Activated CD8-positive, alpha-beta T cell treated with anti-CD3 and anti-CD28 coated beads for 36 hours (primary cell): ENCODE measurements at regions not wholly inside any gene's neighbourhood (a gene's known extent, or its start where the extent isn't known, plus 50 kb on each side); places are given as distances from the start of the nearest gene placed in this dataset.
"Not testable (repeated sequence)": the region's sequence is repeated elsewhere in the genome, so short reads cannot be mapped to it uniquely, and the experiment has no call there.

ENCODE experiments used
- ATAC-seq: fragments of 200-7000 bp; cut with Tn5 transposase; one replicate; pipeline ENCODE4 v1.10.0; 2021; ENCODE audit warnings: mild to moderate bottlenecking, moderate library complexity
- CTCF ChIA-PET: fragments of 350-600 bp; sonication (Branson Sonifier 250); formaldehyde crosslinking; loops from one replicate; lab custom pipeline; 2021; ENCODE audit warnings: antibody characterized with exemption; lab: Charles Lee
- POLR2A ChIA-PET: fragments of 350-600 bp; sonication (Branson Sonifier 250); formaldehyde crosslinking; loops from one replicate; lab custom pipeline; 2021; ENCODE audit warnings: antibody characterized with exemption; lab: Charles Lee
- DNase-seq: peaks from one replicate; pipeline ENCODE4 v3.0.0-alpha.2; 2020
- H3K27ac Mint-ChIP-seq: one replicate; pipeline ENCODE4 v1.8.0; 2021; ENCODE audit warnings: mild to moderate bottlenecking, mixed read lengths
- H3K27me3 Mint-ChIP-seq: one replicate; pipeline ENCODE4 v1.8.0; 2021; ENCODE audit warnings: mixed read lengths
- H3K36me3 Mint-ChIP-seq: one replicate; pipeline ENCODE4 v1.8.0; 2021; ENCODE audit warnings: low read depth, mixed read lengths
- H3K4me1 Mint-ChIP-seq: one replicate; pipeline ENCODE4 v1.8.0; 2021; ENCODE audit warnings: low read depth, mixed read lengths
- H3K4me3 Mint-ChIP-seq: one replicate; pipeline ENCODE4 v1.8.0; 2021; ENCODE audit warnings: mild to moderate bottlenecking, moderate library complexity, mixed read lengths
- H3K9me3 Mint-ChIP-seq: one replicate; pipeline ENCODE4 v1.8.0; 2021; ENCODE audit warnings: mixed read lengths
- intact Hi-C: fragments of 100-400 bp; cut with micrococcal nuclease; formaldehyde crosslinking; loops from one replicate; pipeline ENCODE4 v1.10.0; 2022
- TF ChIP-seq, protein P1 (sequence below): fragments of 200-600 bp; IDR thresholded peaks from one replicate; pipeline ENCODE4 v1.8.0; 2022; ENCODE audit warnings: antibody characterized with exemption, mild to moderate bottlenecking

DNA sequence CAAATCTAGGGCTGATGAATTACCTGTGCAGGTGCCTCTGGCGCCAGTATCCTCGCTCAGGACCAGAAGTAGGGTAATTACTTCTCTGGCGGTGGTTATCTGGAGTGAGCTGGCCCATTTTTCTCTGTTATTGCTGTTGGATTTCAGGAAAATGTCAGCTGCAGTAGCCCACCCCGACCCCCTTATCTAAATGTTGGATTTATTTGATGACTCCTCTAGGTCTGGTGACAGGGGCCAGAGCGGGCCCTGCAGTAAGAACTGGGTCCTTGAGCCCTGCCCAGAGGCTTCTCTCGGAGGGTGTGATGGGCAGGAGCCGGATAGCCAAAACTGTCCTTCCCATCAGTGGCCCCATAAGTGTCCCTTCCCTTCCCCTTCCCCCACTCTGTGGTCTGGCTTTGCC lies 384.3 kb downstream of the PTPRU start:
- Mint-ChIP-seq H3K27ac (no peak overlapping the region), H3K4me1 (no peaks in the 10 kb centered on the region)

DNA sequence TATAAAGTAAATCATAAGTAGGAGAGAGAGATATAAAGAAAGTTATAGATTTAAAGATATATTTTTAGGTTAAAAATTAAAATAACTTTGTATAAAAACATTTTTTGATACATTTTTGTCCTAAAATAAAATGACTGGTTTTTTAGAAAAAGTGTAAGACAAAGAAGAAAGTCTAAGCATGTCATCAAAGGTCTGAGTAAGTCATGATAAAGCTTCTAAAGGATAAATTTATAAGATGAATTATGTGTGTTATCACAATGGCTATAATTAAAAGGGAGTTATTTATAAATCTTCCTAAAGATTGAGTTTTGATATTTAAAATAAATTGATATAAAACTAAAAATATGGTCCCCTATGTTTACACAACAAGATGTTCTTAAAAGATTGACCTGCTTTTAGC lies 370.9 kb downstream of the PTPRU start:
- DNase-seq: no peak
- TF ChIP-seq, protein P1, sequence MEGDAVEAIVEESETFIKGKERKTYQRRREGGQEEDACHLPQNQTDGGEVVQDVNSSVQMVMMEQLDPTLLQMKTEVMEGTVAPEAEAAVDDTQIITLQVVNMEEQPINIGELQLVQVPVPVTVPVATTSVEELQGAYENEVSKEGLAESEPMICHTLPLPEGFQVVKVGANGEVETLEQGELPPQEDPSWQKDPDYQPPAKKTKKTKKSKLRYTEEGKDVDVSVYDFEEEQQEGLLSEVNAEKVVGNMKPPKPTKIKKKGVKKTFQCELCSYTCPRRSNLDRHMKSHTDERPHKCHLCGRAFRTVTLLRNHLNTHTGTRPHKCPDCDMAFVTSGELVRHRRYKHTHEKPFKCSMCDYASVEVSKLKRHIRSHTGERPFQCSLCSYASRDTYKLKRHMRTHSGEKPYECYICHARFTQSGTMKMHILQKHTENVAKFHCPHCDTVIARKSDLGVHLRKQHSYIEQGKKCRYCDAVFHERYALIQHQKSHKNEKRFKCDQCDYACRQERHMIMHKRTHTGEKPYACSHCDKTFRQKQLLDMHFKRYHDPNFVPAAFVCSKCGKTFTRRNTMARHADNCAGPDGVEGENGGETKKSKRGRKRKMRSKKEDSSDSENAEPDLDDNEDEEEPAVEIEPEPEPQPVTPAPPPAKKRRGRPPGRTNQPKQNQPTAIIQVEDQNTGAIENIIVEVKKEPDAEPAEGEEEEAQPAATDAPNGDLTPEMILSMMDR: no peak
- H3K36me3 Mint-ChIP-seq: no peaks in the 10 kb centered on the region
- peaks cover 2% of the 10 kb centered on the region for H3K9me3 Mint-ChIP-seq
- ATAC-seq: no peak
- no peaks in the 10 kb centered on the region for H3K4me1 Mint-ChIP-seq
- H3K27me3 Mint-ChIP-seq: peaks cover 6% of the 10 kb centered on the region
- POLR2A ChIA-PET: no interaction called here
- no peak overlapping the region for H3K27ac Mint-ChIP-seq
- no peak overlapping the region for H3K4me3 Mint-ChIP-seq
- intact Hi-C loops: no loop called here
- CTCF ChIA-PET: no interaction called here

More for the DNA sequence above, 384.3 kb downstream of the PTPRU start:
- no peak overlapping the region for H3K4me3 Mint-ChIP-seq
- intact Hi-C loops: no loop called here
- no peak for DNase-seq
- TF ChIP-seq, protein P1: no peak
- H3K9me3 Mint-ChIP-seq: no peaks in the 10 kb centered on the region
- H3K36me3 Mint-ChIP-seq: no peaks in the 10 kb centered on the region
- ChIA-PET POLR2A (no interaction called here), CTCF (no interaction called here)
- H3K27me3 Mint-ChIP-seq: peaks cover 10% of the 10 kb centered on the region
- no peak for ATAC-seq

DNA sequence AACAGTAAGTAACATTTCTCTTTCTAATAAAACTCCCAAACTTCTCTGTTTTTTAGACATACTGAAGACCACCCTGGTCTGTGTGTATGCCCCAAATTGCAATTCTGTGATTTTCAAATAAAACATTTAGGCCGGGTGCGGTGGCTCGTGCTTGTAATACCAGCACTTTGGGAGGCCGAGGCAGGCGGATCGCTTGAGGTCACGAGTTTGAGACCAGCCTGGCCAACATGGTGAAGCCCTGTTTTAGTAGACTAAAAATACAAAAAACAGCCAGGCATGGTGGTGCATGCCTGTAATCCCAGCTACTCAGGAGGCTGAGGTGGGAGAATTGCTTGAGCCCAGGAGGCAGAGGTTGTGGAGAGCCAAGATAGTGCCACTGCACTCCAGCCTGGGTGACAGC lies 368.5 kb downstream of the PTPRU start:
- H3K27ac Mint-ChIP-seq, intact Hi-C loops: not testable (repeated sequence)

DNA sequence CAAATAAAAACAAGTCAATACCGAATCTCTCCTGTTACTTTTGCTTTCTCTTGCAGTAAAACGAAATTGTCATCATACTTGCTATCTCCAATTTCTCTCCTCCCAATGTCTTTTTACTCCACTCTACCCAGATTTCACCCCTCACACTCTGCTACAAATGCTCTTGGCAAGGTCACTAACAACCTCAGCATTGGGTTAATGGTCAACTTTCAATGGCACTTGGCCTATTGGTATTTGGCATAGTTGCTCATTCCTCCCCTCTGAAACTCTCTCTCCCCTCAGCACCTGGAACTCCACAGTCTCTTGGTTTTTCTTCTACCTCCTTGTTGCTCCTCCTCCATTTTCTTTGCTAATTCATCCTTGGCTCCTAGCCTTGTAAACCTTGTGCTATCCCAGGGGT lies 367.3 kb downstream of the PTPRU start:
- ChIA-PET POLR2A (no interaction called here), CTCF (no interaction called here)
- Mint-ChIP-seq H3K9me3 (peaks cover 2% of the 10 kb centered on the region), H3K4me1 (no peaks in the 10 kb centered on the region), H3K27ac (no peak overlapping the region), H3K36me3 (no peaks in the 10 kb centered on the region), H3K27me3 (peaks cover 8% of the 10 kb centered on the region), H3K4me3 (no peak overlapping the region)
- TF ChIP-seq, protein P1: no peak
- ATAC-seq: no peak
- no peak for DNase-seq
- intact Hi-C loops: no loop called here

More for the DNA sequence above, 368.5 kb downstream of the PTPRU start:
- H3K27me3 Mint-ChIP-seq, DNase-seq, H3K36me3 Mint-ChIP-seq, POLR2A ChIA-PET, H3K9me3 Mint-ChIP-seq, H3K4me1 Mint-ChIP-seq, ATAC-seq, H3K4me3 Mint-ChIP-seq: not testable (repeated sequence)
- CTCF ChIA-PET: interaction anchor here (0.9 kb wide), 1 partner anchor 11 kb away, joined by 3 read pairs; no protein-coding TSS in a partner anchor

DNA sequence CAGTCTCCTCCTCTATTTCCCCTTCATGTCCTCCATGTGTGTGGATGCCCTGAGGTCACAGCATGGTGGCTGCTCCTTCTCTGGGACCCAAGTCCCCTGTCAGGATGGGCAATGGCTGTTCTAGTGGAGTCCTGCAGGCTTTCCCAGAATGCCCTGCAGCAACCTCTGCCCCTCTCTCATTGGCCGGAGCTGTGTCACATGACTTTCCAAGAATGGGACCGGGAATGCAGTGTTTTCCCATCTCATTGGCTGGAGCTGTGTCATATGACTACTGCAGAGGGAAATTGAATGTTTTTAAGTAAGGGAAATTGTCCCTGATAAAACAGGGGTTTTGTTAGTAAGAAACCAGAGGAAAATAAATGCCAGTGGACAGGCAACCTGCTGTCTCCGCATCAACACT lies 365.9 kb downstream of the PTPRU start:
- CTCF ChIA-PET: no interaction called here
- TF ChIP-seq, protein P1: no peak
- Mint-ChIP-seq H3K9me3 (no peaks in the 10 kb centered on the region), H3K36me3 (no peaks in the 10 kb centered on the region), H3K27me3 (peaks cover 5% of the 10 kb centered on the region), H3K27ac (no peak overlapping the region), H3K4me3 (no peak overlapping the region), H3K4me1 (no peaks in the 10 kb centered on the region)
- intact Hi-C loops: no loop called here
- DNase-seq (no peak), ATAC-seq (no peak)
- POLR2A ChIA-PET: no interaction called here

DNA sequence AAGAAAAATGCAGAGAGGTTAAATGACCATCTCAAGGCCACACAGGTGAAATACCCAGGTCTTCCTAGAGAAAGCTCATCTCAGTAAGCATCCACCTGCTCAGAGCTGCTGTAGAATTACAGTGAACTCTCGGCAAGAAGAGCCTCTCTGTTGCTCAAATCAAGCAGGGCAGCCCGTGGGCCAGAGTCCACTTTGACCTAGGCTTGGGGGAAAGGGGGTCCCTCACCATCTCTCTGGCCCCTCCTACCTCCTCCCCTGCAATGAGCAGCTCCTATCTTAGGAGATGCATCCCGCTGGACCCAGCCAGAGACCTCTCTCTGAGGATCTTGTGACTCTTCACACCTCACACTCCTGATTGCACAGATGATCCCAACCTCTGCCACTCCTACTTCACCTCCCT lies 364.7 kb downstream of the PTPRU start:
- H3K36me3 Mint-ChIP-seq: no peaks in the 10 kb centered on the region
- ChIA-PET CTCF (interaction anchor here (1.3 kb wide), 1 partner anchor 9 kb away, joined by 4 read pairs; no protein-coding TSS in a partner anchor), POLR2A (no interaction called here)
- H3K4me3 Mint-ChIP-seq: no peak overlapping the region
- no peak overlapping the region for H3K27ac Mint-ChIP-seq
- intact Hi-C loops: no loop called here
- H3K27me3 Mint-ChIP-seq: peaks cover 5% of the 10 kb centered on the region
- ATAC-seq (no peak), DNase-seq (no peak)
- TF ChIP-seq, protein P1: no peak
- H3K9me3 Mint-ChIP-seq: no peaks in the 10 kb centered on the region
- H3K4me1 Mint-ChIP-seq: no peaks in the 10 kb centered on the region
